NCI-H460 (cell line): ENCODE measurements at regions not wholly inside any gene's neighbourhood (a gene's known extent, or its start where the extent isn't known, plus 50 kb on each side); places are given as distances from the start of the nearest gene placed in this dataset.
"Not testable (repeated sequence)": the region's sequence is repeated elsewhere in the genome, so short reads cannot be mapped to it uniquely, and the experiment has no call there.

ENCODE experiments used
- DNase-seq: peaks from one replicate; pipeline ENCODE4 v3.0.0-alpha.2; 2016; ENCODE audit warnings: low read depth; ENCODE audit errors: extremely low read depth

DNA sequence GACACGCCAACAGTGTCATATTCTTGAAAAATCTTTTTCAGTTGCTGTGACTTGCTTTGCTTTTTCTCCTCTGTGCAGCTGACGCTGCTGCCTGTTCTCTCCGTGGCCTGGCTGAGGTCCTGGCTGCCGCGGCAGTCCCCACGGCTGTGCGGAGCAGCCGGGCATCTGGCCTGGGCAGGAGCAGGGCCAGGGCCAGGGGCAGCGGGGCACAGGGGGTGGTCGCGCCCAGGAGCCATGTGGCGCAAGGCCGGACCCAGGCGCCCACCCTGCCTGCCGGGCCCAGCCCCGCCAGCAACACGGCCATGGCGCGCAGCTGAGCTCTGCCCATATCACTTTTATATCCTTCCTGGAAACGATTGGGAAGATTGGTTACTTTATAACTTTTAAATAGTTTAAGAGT is 109.4 kb upstream of the ACBD5 start:
- no peak for DNase-seq

DNA sequence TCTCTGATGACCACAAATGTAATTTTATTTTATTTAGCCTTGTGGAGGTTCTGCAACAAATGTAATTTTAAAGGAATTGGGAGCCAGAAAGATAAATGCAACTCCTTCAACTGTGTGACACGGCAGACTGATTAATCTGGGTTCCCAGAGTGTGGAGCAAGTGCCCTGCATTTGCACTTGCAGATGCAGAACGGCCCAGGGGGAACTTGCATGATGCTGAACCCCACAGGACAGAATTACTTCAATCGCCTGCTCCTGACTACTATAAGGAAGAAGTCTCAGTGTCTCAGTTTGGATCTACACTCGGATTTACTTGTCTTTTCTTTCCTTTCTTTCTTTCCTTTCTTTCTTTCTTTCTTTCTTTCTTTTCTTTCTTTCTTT is 107.2 kb upstream of the ACBD5 start:
- not testable (repeated sequence) for DNase-seq

DNA sequence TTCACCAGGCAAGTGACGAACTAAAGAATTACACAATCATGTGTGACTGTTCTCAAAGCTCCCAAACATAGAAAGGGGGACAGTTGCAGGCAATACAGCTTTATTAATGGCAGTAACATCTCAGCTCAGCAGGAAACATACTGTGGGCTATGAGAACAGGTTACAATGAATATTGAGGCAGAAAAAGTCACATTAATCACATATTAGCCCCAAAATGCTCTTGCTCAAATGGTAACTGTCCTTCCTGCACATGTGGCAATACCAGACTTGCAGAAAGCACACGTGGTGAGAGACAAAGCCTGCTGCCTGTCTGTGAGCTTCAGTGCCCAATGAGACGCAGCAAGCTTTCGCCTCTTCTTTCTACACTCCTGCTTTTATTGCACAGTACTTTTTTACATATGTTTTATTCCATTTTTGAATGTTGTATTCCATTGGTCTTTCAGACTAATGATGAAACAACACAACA is 104.9 kb upstream of the ACBD5 start:
- DNase-seq, result no peak

DNA sequence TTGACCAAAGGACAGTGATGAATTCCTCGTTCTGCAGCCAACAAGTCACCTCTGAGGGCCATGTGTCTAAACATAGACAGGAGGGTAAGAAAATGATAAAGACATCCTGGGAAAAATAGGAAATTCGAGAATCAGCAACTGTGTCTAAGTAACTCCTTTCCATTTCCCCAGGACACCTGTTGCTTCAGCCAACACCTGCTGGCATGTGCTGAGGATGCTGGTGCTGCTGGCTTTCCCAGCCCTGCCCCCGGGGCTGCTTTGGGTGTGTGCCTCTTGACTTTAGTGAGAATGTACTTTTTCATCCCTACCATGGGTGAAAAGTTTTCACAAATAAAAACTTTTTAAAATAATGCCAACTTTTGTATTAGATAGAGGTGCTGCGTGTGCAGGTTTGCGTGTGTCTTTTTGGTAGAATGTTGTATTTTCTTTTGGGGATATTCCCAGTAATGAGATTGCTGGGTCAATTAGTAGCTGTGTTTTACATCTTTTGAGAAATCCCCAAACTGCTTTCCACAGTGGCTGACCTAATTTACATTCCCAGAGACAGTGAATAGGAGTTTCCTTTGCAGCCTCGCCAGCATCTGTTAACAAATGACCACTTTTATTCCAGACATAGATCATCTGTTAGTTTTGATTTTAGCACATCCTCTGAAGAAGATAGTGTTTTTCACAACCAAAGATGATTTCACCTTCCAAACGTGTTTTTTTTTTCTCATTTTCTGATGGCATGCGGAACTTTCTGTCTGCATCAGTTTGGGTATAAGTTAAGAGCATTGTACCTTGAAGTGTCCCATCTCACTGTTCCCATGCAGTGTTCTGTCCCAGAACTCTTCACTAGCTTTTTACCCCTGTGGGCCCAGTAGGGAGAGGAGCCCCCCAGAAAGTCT is 104.2 kb upstream of the ACBD5 start:
- no peak for DNase-seq

DNA sequence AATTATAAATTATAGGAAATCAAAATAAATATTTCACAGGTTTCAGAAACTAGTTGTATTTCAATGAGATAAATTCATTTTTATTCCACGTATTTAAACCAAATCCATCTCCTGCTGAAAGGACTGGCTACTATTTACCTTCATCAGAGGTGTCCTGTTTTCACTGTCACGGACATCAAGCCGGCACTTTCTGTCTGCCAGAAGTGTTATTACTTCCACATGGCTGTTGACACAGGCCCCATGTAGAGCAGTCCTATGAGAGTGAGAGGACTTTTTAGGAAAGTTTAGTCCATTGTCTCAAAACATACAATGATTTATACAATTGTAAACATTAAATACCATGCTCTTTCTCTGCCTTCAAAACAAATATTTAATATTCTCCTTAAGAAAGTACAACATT is 100.4 kb upstream of the ACBD5 start:
- DNase-seq, result no peak

DNA sequence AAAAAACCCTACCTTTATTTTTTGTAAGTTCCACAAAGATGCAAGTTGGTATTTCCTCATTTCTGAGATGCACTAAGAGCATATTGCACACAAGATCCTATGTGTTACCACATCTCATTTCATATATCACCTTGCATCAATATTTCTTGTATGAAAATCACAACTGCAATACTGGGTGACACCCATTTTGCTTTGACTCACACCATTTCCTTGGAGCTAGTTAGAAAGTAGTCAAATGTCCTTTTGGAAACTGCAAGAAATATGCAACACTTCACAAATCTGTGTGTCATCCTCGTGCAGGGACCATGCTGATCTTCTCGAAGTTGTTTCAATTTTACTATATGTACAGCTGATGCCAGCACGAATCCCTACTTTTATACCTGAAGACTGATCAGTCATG is 94.6 kb upstream of the ACBD5 start:
- DNase-seq, result not testable (repeated sequence)

DNA sequence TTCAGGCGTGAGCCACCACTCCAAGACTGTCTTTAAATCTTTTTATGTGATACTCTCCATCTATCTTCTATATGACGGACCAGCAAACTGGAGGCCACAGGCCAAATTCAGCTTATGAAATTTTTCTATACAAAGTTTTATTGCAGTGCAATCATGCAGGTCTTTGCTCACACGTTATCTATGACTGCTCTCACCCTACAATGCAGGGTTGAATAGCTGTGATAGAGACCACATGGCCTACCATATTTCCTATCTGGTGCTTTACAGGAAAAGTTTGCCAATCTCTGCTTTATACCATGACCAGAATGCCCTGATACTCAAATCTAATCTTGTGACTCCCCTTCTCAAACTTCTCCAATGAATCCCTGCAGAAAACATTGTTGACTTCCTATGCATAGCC is 89.5 kb upstream of the ACBD5 start:
- DNase-seq, result no peak

DNA sequence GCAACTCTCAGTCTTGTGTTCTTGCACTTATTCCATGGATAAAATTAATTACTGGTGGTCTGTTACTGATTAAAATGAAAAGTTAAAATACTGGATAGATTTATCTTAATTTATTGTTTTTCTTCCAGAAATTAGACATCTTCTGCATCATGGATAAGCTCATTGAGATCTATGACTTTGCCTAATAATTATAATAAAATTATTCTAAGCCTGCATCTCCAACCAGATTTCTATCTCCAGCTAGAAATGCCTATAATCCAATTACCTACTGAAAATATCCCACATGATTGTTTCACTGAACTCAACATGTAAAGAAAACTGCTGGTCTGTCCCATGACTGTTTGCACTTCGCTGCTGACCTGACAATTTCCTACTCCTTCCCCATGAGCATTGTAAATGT is 88.3 kb upstream of the ACBD5 start:
- no peak for DNase-seq

DNA sequence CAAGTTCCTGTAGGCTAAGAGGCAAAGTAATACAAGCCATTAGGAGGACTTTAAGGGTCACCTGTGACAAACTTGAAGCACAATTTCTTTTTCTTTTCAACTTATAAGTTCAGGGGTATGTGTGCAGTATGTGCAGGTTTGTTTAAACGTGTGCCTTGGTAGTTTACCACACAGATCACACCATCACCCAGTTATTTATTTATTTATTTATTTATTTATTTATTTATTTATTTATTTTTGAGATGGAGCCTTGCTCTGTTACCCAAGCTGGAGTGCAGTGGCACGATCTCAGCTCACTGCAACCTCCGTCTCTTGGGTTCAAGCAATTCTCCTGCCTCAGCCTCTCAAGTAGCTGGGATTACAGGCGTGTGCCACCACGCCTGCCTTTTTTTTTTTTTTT is 86.2 kb upstream of the ACBD5 start:
- DNase-seq, result not testable (repeated sequence)

DNA sequence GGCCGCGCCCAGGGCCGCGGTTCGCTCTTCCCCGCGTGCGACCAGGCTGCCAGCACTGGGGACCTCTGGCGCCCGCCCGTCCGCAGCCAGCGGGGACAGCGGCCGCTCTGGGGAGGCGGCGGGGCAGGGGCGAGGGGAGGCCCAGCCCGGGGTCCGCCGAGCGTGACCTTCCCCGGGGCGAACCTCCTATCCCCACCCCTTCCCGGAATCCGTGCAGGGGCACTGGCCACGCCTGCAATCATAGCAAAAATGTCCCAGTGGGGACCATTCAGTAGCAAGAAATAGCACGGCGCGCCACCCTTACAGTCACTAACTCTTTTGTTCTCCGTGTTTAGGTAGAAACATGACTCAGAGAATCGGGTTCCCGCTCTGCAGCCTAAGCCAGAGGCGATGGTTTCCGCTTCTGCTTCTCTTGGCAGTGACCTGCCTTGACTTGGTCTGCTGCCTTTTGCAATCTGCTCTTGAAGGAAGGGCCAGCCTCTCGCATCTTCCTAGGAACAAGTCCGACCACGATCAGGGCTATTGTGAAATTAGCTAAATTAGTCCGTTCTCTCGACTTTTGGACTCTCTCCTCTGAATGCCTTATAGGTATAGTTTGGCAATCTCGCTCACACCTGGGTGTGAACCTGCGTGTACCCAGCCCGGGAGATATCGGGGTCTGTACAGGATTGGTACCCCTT is 79.3 kb upstream of the ACBD5 start:
- DNase-seq, result no peak

DNA sequence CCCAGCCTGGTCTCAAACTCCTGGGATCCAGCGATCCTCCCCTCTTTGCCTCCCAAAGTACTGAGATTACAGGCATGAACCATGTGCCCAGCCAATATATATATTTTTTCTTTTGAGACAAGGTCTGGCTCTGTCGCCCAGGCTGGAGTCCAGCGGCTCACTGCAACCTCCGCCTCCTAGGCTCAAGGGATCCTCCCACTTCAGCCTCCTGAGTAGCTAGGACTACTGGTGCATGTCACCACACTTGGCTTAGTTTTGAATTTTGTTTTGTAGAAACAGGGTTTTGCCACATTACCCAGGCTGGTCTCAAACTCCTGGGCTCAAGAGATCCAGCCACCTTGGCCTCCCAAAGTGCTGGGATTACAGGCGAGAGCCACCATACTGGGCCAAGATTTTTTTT is 78.5 kb upstream of the ACBD5 start:
- DNase-seq, result not testable (repeated sequence)

DNA sequence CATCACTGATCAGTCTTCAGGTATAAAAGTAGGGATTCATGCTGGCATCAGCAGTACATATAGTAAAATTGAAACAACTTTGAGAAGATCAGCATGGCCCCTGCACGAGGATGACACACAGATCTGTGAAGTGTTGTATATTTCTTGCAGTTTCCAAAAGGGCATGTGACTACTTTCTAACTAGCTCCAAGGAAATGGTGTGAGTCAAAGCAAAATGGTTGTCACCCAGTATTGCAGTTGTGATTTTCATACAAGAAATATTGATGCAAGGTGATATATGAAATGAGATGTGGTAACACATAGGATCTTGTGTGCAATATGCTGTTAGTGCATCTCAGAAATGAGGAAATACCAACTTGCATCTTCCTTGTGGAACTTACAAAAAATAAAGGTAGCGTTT is 74.5 kb upstream of the ACBD5 start:
- DNase-seq, result not testable (repeated sequence)

DNA sequence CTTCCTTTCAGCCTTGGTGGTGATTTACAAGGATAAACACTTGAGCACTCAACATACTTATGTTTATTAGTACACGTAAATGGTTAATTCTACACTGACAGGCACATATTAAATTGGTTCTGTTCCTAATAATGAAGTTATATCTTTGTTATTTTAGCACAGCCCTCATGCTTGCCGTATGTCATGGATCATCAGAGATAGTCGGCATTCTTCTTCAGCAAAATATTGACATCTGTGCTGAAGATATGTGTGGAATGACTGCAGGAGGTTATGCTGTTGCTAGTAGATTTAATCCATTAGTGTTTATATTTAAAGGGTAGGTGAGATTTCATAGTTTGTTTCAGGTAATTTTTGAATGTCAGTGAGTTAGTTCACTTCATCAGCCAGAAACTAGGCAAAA is 73.0 kb upstream of the ACBD5 start:
- DNase-seq, result not testable (repeated sequence)

DNA sequence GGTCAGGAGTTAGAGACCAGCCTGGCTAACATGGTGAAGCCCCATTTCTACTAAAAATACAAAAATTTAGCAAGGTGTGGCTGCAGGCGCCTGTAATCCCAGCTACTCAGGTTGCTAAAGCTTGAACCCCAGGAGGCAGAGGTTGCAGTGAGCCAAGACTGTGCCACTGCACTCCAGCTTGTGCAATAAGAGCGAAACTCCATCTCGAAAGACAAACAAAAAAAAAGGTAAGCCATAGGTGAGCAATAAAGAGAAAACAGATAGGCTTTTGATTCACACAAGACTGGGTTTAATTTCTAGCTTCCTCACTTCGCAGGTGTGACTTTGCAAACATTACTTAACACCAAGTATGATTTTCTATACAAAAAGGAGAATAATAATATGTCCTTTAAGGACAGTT is 72.3 kb upstream of the ACBD5 start:
- DNase-seq, result no peak

DNA sequence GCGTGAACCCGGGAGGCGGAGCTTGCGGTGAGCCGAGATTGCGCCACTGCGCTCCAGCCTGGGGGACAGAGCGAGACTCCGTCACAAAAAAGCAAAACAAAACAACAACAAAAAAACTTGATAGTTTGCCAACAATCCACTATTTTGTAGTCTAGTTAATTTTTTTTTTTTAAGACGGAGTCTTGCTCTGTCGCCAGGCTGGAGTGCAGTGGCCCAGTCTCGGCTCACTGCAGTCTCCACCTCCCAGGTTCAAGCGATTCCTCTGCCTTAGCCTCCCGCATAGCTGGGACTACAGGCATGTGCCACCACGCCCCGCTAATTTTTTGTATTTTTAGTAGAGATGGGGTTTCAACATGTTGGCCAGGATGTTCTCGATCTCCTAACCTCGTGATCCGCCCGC is 71.2 kb upstream of the ACBD5 start:
- not testable (repeated sequence) for DNase-seq

DNA sequence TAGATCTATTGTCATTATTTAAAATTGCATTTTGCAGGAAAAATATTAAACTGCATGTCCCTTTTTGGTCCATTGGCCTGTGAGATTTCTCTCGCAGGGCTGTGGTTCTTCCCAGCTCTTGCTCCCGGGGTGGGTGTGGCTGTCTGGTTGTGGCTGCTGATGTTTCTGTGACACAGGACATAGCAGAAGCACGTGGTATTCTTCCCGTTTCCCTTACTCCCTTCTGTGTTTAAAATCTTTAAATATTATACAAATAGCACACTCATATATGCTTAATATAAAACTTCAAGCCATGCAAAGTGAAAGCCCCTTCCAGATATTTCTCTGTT is 57.9 kb upstream of the ACBD5 start:
- not testable (repeated sequence) for DNase-seq

DNA sequence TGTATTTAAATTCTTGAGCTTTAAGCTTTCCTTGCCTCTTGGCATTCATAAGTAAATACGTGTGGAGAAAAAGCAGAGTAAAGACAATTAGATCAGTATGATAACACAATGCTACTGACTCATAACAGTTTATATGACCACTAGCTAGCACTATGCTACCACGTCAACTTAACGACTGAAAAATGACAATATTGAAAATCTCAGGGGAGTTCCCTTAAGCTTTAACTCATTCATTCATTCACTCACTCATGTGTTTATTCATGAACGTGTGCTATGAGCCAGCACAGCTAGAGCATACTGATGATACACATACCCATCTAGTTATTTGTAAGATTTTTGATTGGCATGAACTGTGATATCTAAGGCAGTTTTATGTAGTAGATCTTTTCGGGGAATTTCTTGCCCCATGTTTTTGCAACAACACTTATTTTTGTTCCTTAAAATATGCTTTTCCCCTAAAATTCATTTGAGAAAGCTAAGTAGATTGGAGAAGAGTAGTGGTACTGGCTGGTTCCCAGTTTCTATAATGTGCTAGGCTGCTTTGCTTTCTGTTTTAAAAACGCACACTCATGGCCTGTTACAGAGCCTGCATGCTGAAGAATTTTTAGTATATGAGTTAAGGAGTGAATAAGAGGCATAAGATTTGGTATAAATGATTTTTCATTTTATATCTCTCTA is 57.4 kb upstream of the ACBD5 start:
- no peak for DNase-seq

DNA sequence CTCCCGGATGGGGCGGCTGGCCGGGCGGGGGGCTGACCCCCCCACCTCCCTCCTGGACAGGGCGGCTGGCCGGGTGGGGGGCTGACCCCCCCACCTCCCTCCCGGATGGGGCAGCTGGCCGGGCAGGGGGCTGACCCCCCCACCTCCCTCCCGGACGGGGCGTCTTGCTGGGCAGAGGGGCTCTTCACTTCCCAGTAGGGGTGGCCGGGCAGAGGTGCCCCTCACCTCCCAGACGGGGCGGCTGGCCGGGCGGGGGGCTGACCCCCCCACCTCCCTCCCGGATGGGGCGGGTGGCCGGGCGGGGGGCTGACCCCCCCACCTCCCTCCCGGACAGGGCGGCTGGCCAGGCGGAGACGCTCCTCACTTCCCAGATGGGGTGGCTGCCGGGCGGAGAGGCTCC is 55.7 kb upstream of the ACBD5 start:
- DNase-seq, result not testable (repeated sequence)

DNA sequence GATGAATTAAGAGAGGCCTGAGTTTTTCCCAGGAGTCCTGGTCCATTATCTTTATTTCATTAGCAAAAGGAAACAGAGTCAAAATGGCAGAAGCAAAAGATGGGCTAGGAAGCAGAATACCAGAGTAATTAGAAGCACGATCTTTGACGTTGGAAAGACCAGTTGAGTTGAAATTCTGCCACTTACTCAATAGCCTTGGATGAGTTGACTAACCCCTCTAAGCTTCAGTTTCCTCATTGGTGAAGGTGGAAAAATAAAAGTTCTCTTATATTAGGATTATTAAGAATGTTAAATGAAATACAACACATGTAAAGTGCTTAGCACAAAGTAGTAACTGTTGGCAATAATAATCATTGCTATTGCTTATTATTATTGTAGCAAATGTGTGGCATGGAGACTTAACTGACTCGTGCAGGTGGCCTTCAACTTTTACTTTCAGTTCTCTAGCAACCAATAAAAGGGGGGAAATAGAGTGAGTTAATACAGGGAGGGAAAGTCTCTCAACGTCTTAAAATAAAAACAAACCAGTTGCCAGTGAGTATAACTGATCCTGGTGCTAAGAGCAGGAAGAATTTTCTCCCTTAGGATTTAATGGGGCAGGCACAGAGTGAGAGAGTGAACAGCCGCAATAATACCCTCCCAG is 50.8 kb upstream of the ACBD5 start:
- DNase-seq, result not testable (repeated sequence)
